Colonic mucosa (tissue), 4 donors: ENCODE measurements at regions not wholly inside any gene's neighbourhood (a gene's known extent, or its start where the extent isn't known, plus 50 kb on each side); places are given as distances from the start of the nearest gene placed in this dataset.

ENCODE experiments used
- DNase-seq: peaks from one replicate; pipeline ENCODE4 v3.0.0-alpha.2; 2020
- H3K27ac ChIP-seq: fragments of 200-600 bp; one replicate; pipeline ENCODE4 v1.8.0; 2021
- H3K27me3 ChIP-seq: fragments of 200-600 bp; one replicate; pipeline ENCODE4 v1.8.0; 2021
- H3K36me3 ChIP-seq: fragments of 200-600 bp; one replicate; pipeline ENCODE4 v1.8.0; 2021
- H3K4me1 ChIP-seq: fragments of 200-600 bp; one replicate; pipeline ENCODE4 v1.8.0; 2021; ENCODE audit warnings: mild to moderate bottlenecking
- H3K4me3 ChIP-seq: fragments of 200-600 bp; one replicate; pipeline ENCODE4 v1.8.0; 2021
- H3K9ac ChIP-seq, 2 donors: one replicate each; pipeline ENCODE4 v1.7.0; 2013; ENCODE audit warnings: control low read depth in 2 of 2, low read depth in 2 of 2, low read length in 2 of 2
- H3K9me3 ChIP-seq: fragments of 200-600 bp; one replicate; pipeline ENCODE4 v1.8.0; 2021
- intact Hi-C: fragments of 100-400 bp; cut with DNase I; formaldehyde crosslinking; loops from one replicate; pipeline ENCODE4 v1.14.1; 2022
- TF ChIP-seq, protein P1 (sequence below): fragments of 200-600 bp; IDR thresholded peaks from one replicate; pipeline ENCODE4 v1.8.0; 2022; ENCODE audit warnings: antibody characterized with exemption, mild to moderate bottlenecking
- donor health status: healthy.
- donor health status: DM: no; HTN: no; CAD: no.
- donor health status: DM: no; HTN: no; CAD: no.

DNA sequence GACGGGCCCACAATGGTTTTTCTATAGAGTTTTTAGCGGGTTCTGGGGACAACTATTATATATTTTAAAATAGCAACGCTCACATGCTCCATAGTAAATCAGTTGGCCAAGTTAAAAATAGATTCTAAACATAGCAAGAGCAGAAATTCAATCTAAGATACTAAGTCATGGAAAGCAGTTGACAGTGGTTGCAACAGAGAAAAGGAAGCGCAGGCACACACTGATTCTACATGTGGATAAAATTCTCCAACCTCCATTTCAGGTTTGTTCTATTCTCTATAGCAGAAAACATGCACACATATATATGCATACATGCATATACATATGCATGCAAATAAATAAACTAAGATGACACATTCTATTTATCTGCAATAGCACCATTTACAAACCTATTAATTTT is 89.6 kb upstream of the HNRNPU start:
- Histone ChIP-seq H3K9ac (no peak overlapping the region), H3K36me3 (no peaks in the 10 kb centered on the region), H3K4me1 (no peaks in the 10 kb centered on the region), H3K27ac (peak overlapping the region; percentile 3), H3K4me3 (no peak overlapping the region), H3K27me3 (no peaks in the 10 kb centered on the region), H3K9me3 (no peaks in the 10 kb centered on the region)
- DNase-seq, result no peak
- TF ChIP-seq, protein P1, sequence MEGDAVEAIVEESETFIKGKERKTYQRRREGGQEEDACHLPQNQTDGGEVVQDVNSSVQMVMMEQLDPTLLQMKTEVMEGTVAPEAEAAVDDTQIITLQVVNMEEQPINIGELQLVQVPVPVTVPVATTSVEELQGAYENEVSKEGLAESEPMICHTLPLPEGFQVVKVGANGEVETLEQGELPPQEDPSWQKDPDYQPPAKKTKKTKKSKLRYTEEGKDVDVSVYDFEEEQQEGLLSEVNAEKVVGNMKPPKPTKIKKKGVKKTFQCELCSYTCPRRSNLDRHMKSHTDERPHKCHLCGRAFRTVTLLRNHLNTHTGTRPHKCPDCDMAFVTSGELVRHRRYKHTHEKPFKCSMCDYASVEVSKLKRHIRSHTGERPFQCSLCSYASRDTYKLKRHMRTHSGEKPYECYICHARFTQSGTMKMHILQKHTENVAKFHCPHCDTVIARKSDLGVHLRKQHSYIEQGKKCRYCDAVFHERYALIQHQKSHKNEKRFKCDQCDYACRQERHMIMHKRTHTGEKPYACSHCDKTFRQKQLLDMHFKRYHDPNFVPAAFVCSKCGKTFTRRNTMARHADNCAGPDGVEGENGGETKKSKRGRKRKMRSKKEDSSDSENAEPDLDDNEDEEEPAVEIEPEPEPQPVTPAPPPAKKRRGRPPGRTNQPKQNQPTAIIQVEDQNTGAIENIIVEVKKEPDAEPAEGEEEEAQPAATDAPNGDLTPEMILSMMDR, result no peak
- intact Hi-C loops, result no loop called here

DNA sequence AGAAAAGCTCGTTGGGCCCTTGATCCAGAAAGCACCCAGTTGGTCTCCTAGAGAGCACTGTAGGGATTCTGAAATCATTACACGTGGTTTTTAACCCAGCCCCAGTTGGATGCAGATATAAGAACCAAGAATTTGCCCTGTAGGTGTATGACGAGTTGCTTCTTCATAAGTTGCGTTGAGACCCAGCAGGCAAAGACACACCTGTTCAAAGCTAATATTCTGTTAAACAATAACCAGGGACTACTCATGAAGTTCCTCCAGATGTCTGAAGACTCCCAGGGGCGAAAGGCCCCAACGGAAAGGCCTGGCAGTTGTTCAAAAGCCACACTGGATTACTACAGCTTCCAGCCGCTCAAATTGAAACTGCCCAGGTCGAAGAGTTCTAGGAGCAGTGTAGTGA is 88.6 kb upstream of the HNRNPU start:
- DNase-seq, result peak; percentile 89
- Histone ChIP-seq H3K4me1 (no peaks in the 10 kb centered on the region), H3K27me3 (no peaks in the 10 kb centered on the region), H3K27ac (peak overlapping the region; percentile 3), H3K4me3 (no peak overlapping the region), H3K9ac (peak overlapping the region in 1 of 2 donors; percentile 19), H3K9me3 (no peaks in the 10 kb centered on the region), H3K36me3 (no peaks in the 10 kb centered on the region)
- TF ChIP-seq, protein P1, result no peak
- intact Hi-C loops, result no loop called here

DNA sequence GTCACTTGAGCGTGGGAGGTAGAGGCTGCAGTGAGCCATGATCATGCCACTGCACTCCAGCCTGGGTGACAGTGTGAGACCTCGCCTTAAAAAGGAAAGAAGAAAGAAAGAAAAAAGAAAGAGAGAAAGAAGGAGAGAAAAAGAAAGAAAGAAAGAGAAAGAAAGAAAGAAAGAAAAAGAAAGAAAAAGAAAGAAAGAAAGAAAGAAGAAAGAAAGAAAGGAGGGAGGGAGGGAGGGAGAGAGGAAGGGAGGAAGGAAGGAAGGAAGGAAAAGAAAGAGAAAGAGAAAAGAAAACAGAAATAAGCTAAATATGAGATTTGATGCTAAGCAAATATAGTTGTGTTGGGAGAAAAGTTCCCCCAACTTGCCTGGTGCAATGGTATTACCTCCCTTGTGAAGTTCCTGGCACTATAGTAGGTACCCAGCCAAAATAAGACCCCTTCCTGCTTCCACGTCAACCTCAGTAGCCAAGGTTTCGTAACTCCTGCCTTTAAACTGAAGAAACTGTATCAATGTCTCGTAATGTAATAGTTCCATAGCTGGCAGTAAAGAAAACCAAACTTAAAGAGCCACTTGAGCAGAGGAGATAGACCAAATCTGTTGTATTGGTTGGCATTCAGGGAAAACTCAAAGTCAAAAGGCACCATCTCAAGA is 88.1 kb upstream of the HNRNPU start:
- H3K9me3 ChIP-seq, result no peaks in the 10 kb centered on the region
- no peaks in the 10 kb centered on the region for H3K4me1 ChIP-seq
- no peak for DNase-seq
- H3K36me3 ChIP-seq, result no peaks in the 10 kb centered on the region
- peak overlapping the region in 1 of 2 donors; percentile 19 for H3K9ac ChIP-seq
- peak overlapping the region; percentile 3 for H3K27ac ChIP-seq
- intact Hi-C loops, result no loop called here
- H3K27me3 ChIP-seq, result no peaks in the 10 kb centered on the region
- H3K4me3 ChIP-seq, result no peak overlapping the region
- TF ChIP-seq, protein P1, result no peak

DNA sequence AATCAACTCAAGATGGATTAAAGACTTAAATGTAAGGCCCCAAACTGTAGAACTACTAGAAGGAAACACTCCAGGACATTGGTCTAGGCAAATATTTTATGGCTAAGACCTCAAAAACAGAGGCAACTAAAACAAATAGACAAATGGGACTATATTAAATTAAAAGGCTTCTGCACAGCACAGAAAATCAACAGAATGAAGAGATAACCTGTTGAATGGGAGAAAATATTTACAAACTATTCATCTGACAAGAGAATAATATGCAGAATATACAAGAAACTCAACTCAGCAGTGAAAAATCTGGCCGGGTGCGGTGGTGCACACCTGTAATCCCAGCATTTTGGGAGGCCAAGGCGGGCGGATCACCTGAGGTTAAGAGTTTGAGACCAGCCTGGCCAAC is 84.1 kb upstream of the HNRNPU start:
- Histone ChIP-seq H3K9ac (no peak overlapping the region), H3K4me3 (no peak overlapping the region), H3K9me3 (no peaks in the 10 kb centered on the region), H3K4me1 (no peaks in the 10 kb centered on the region), H3K27ac (no peak overlapping the region), H3K36me3 (no peaks in the 10 kb centered on the region), H3K27me3 (no peaks in the 10 kb centered on the region)
- intact Hi-C loops, result no loop called here
- DNase-seq, result no peak
- TF ChIP-seq, protein P1, result no peak

DNA sequence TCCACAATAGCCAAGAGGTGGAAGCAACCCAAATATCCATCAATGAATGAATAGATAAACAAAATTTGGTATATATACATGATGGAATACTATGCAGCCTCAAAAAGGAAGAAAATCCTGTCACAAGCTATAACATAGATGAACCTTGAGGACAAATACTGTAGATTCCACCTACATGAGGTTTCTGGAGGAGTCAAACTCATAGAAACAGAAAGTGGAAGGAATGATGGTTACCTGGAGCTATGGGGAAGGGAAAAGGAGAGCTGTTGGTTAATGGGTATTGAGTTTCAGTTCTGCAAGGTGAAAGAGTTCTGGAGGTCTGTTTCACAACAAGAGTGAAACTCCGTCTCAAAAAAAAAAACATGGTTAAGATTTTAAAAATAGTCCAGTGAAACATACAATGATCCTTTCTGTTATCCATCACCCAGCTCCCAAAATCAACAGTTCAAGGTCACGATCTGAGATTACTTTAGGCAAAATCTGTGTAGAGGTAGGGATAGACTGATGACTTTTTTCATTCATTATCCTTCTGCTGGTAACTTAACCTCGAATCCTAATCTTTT is 80.8 kb upstream of the HNRNPU start:
- no peak for DNase-seq
- TF ChIP-seq, protein P1, result no peak
- no peak overlapping the region for H3K4me3 ChIP-seq
- intact Hi-C loops, result no loop called here
- H3K27ac ChIP-seq, result no peak overlapping the region
- H3K4me1 ChIP-seq, result no peaks in the 10 kb centered on the region
- H3K27me3 ChIP-seq, result no peaks in the 10 kb centered on the region
- H3K9me3 ChIP-seq, result no peaks in the 10 kb centered on the region
- no peak overlapping the region for H3K9ac ChIP-seq
- H3K36me3 ChIP-seq, result no peaks in the 10 kb centered on the region
